ENCODE measurements at regions not wholly inside any gene's neighbourhood (a gene's known extent, or its start where the extent isn't known, plus 50 kb on each side); places are given as distances from the start of the nearest gene placed in this dataset.

DNA sequence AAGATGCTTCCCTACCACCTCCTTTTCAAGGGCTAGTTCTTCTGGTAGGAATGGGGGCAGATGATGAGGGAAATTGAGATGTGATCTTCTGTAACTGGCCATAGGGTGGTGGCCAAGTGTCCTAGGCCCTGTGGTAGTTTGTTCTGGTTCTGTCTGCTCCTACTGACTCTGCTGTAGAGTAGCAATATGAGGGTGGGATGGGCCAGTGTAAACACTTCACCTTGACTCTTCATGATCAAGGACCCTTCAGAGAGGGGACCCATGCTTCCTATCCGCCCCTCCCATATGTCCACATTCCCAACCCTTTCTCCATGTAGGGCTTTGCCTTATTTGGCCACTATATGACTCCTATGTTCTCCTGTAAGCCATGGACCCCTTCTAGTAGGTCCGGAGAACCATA lies 230.3 kb upstream of the SESN3 start:
- no peaks in the 10 kb centered on the region for H3K9me2 ChIP-seq (replicated peaks; ENCODE audit: low read length)
- intact Hi-C loops (cut with micrococcal nuclease) = no loop called here
- no peak for ATAC-seq
- POLR2A ChIA-PET (ENCODE audit: unreplicated experiment) = no interaction called here
- no peaks in the 10 kb centered on the region for H3F3A ChIP-seq (ENCODE audit: low read length, unreplicated experiment)
- no peaks in the 10 kb centered on the region for H3K27me3 ChIP-seq (ENCODE audit: low read length)
- CTCF ChIA-PET = no interaction called here
- H4K20me1 ChIP-seq (ENCODE audit: low read length) = no peaks in the 10 kb centered on the region
- TF ChIP-seq EZH2 (IDR thresholded peaks at IDR 0.05; ENCODE audit: low read length, unreplicated experiment) (no peak), EZH2phosphoT487 (IDR thresholded peaks at IDR 0.05; ENCODE audit: borderline replicate concordance, low read length) (no peak), CTCF (conservative IDR thresholded peaks at IDR 0.05; ENCODE audit: low read depth, low read length) (no peak)
- no peak overlapping the region for H3K4me3 ChIP-seq (ENCODE audit: low read length)
- no peak overlapping the region for H2AFZ ChIP-seq (ENCODE audit: low read length)
- H3K9ac ChIP-seq (ENCODE audit: low read length) = no peak overlapping the region
- H3K9me3 ChIP-seq (ENCODE audit: low read length) = no peaks in the 10 kb centered on the region
- H3K27ac ChIP-seq (ENCODE audit: low read length) = no peak overlapping the region
- no peaks in the 10 kb centered on the region for H3K4me1 ChIP-seq (ENCODE audit: insufficient read depth, low read length)
- BruUV-seq (replicated peaks) = no TSS peak
- no peaks in the 10 kb centered on the region for H3K79me2 ChIP-seq (ENCODE audit: low read length)
- no peak for DNase-seq
- no peak overlapping the region for H3K4me2 ChIP-seq (ENCODE audit: low read length)
- no peaks in the 10 kb centered on the region for H3K36me3 ChIP-seq (ENCODE audit: low read depth, low read length)

DNA sequence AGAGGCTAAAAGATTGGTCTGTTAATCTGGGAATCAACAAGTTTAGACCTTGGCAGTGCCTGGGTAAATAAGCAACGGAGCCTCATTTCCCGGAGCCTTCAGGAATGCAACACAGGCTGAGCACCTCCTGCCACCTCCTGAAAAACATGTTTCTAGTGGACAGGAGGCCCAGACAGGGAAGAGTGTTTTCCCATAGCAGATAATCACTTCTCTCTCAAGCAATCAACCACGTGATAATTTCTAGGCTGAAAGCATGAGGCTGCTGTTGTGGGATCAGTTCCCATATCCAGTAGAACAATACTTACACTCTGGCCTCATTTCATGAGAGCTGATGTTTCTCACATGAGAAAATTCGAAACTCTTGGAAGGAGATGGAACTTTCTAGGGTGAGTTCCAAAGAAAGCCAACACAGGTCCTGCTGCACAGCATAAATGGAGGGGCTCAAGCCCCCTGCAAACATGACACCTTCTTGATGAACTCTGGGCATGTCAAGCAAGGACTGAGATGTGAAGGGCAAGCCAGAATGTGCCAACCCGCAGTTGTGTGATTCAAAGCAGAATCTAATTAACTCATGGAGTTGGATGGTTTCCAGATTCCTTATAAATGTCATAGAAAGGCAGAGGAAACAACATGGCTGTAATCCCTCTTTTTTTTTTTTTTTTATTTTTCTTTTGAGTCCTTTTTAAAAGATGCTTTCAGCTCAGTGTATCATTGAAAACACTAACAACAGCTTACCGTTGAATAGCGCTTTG lies 228.5 kb upstream of the SESN3 start:
- no peak for DNase-seq
- no peaks in the 10 kb centered on the region for H3K27me3 ChIP-seq (ENCODE audit: low read length)
- TF ChIP-seq CTCF (conservative IDR thresholded peaks at IDR 0.05; ENCODE audit: low read depth, low read length) (no peak), EZH2 (IDR thresholded peaks at IDR 0.05; ENCODE audit: low read length, unreplicated experiment) (no peak), EZH2phosphoT487 (IDR thresholded peaks at IDR 0.05; ENCODE audit: borderline replicate concordance, low read length) (no peak)
- no peaks in the 10 kb centered on the region for H3F3A ChIP-seq (ENCODE audit: low read length, unreplicated experiment)
- H3K4me3 ChIP-seq (ENCODE audit: low read length) = no peak overlapping the region
- POLR2A ChIA-PET (ENCODE audit: unreplicated experiment) = no interaction called here
- CTCF ChIA-PET = no interaction called here
- no peak for ATAC-seq
- no peaks in the 10 kb centered on the region for H3K9me2 ChIP-seq (replicated peaks; ENCODE audit: low read length)
- H2AFZ ChIP-seq (ENCODE audit: low read length) = no peak overlapping the region
- H3K36me3 ChIP-seq (ENCODE audit: low read depth, low read length) = no peaks in the 10 kb centered on the region
- intact Hi-C loops (cut with micrococcal nuclease) = no loop called here
- no peaks in the 10 kb centered on the region for H4K20me1 ChIP-seq (ENCODE audit: low read length)
- no peaks in the 10 kb centered on the region for H3K4me1 ChIP-seq (ENCODE audit: insufficient read depth, low read length)
- no peak overlapping the region for H3K4me2 ChIP-seq (ENCODE audit: low read length)
- H3K27ac ChIP-seq (ENCODE audit: low read length) = no peak overlapping the region
- H3K9ac ChIP-seq (ENCODE audit: low read length) = no peak overlapping the region
- no peaks in the 10 kb centered on the region for H3K9me3 ChIP-seq (ENCODE audit: low read length)
- H3K79me2 ChIP-seq (ENCODE audit: low read length) = no peaks in the 10 kb centered on the region
- no TSS peak for BruUV-seq (replicated peaks)

- Histone ChIP-seq H3F3A (ENCODE audit: low read length, unreplicated experiment) (no peaks in the 10 kb centered on the region), H3K9ac (ENCODE audit: low read length) (no peak overlapping the region), H2AFZ (ENCODE audit: low read length) (no peak overlapping the region), H3K4me3 (ENCODE audit: low read length) (no peak overlapping the region), H3K9me3 (ENCODE audit: low read length) (no peaks in the 10 kb centered on the region), H3K79me2 (ENCODE audit: low read length) (no peaks in the 10 kb centered on the region), H4K20me1 (ENCODE audit: low read length) (no peaks in the 10 kb centered on the region), H3K27me3 (ENCODE audit: low read length) (no peaks in the 10 kb centered on the region), H3K9me2 (replicated peaks; ENCODE audit: low read length) (no peaks in the 10 kb centered on the region), H3K27ac (ENCODE audit: low read length) (no peak overlapping the region), H3K4me1 (ENCODE audit: insufficient read depth, low read length) (no peaks in the 10 kb centered on the region), H3K4me2 (ENCODE audit: low read length) (no peak overlapping the region), H3K36me3 (ENCODE audit: low read depth, low read length) (no peaks in the 10 kb centered on the region)
- DNase-seq (no peak), ATAC-seq (no peak)
- TF ChIP-seq EZH2 (IDR thresholded peaks at IDR 0.05; ENCODE audit: low read length, unreplicated experiment) (no peak), EZH2phosphoT487 (IDR thresholded peaks at IDR 0.05; ENCODE audit: borderline replicate concordance, low read length) (no peak), CTCF (conservative IDR thresholded peaks at IDR 0.05; ENCODE audit: low read depth, low read length) (no peak)
- POLR2A ChIA-PET (ENCODE audit: unreplicated experiment) = no interaction called here
- no TSS peak for BruUV-seq (replicated peaks)
- CTCF ChIA-PET = no interaction called here
- intact Hi-C loops (cut with micrococcal nuclease) = no loop called here
Observed at GRCh38 chr11:95456714-95457491, 225.9 kb upstream of the SESN3 start.
